ENCODE measurements at regions not wholly inside any gene's neighbourhood (a gene's known extent, or its start where the extent isn't known, plus 50 kb on each side); places are given as distances from the start of the nearest gene placed in this dataset.

GRCh38 chr16:26992666-26993349 lies 73.9 kb upstream of the C16orf82 start:
- no peak for ATAC-seq

GRCh38 chr16:26993511-26993910 lies 73.2 kb upstream of the C16orf82 start:
- ATAC-seq, result no peak

- ATAC-seq, result no peak
Measured at GRCh38 chr16:26993963-26994362, 72.8 kb upstream of the C16orf82 start.

- ATAC-seq, result no peak
Measured at GRCh38 chr16:26995522-26995921, 71.2 kb upstream of the C16orf82 start.

GRCh38 chr16:27005386-27005785 lies 61.3 kb upstream of the C16orf82 start:
- ATAC-seq, result no peak
